Colonic mucosa (tissue), 4 donors: ENCODE measurements at regions not wholly inside any gene's neighbourhood (a gene's known extent, or its start where the extent isn't known, plus 50 kb on each side); places are given as distances from the start of the nearest gene placed in this dataset.
"Not testable (repeated sequence)": the region's sequence is repeated elsewhere in the genome, so short reads cannot be mapped to it uniquely, and the experiment has no call there.

Experiments
- DNase-seq: peaks from one replicate; pipeline ENCODE4 v3.0.0-alpha.2; 2020
- H3K27ac ChIP-seq: fragments of 200-600 bp; one replicate; pipeline ENCODE4 v1.8.0; 2021
- H3K27me3 ChIP-seq: fragments of 200-600 bp; one replicate; pipeline ENCODE4 v1.8.0; 2021
- H3K36me3 ChIP-seq: fragments of 200-600 bp; one replicate; pipeline ENCODE4 v1.8.0; 2021
- H3K4me1 ChIP-seq: fragments of 200-600 bp; one replicate; pipeline ENCODE4 v1.8.0; 2021; ENCODE audit warnings: mild to moderate bottlenecking
- H3K4me3 ChIP-seq: fragments of 200-600 bp; one replicate; pipeline ENCODE4 v1.8.0; 2021
- H3K9ac ChIP-seq, 2 donors: one replicate each; pipeline ENCODE4 v1.7.0; 2013; ENCODE audit warnings: control low read depth in 2 of 2, low read depth in 2 of 2, low read length in 2 of 2
- H3K9me3 ChIP-seq: fragments of 200-600 bp; one replicate; pipeline ENCODE4 v1.8.0; 2021
- CTCF ChIP-seq: fragments of 200-600 bp; IDR thresholded peaks from one replicate; pipeline ENCODE4 v1.8.0; 2022; ENCODE audit warnings: antibody characterized with exemption, mild to moderate bottlenecking
- intact Hi-C: fragments of 100-400 bp; cut with DNase I; formaldehyde crosslinking; loops from one replicate; pipeline ENCODE4 v1.14.1; 2022
- donor health status: healthy.
- donor health status: DM: no; HTN: no; CAD: no.
- donor health status: DM: no; HTN: no; CAD: no.

- H3K27ac ChIP-seq: no peak overlapping the region
- DNase-seq: no peak
- H3K36me3 ChIP-seq: no peaks in the 10 kb centered on the region
- no peak overlapping the region for H3K9ac ChIP-seq
- TF ChIP-seq CTCF: no peak
- no peaks in the 10 kb centered on the region for H3K27me3 ChIP-seq
- no peaks in the 10 kb centered on the region for H3K4me1 ChIP-seq
- intact Hi-C loops: no loop called here
- H3K9me3 ChIP-seq: no peaks in the 10 kb centered on the region
- no peak overlapping the region for H3K4me3 ChIP-seq
Measured at GRCh38 chr10:33652870-33653269, 318.4 kb upstream of the NRP1 start.

- H3K36me3 ChIP-seq, H3K9ac ChIP-seq, H3K27ac ChIP-seq, DNase-seq, H3K27me3 ChIP-seq, H3K4me1 ChIP-seq, H3K9me3 ChIP-seq, intact Hi-C loops, H3K4me3 ChIP-seq: not testable (repeated sequence)
Measured at GRCh38 chr10:33650131-33650530, 315.7 kb upstream of the NRP1 start.

- intact Hi-C loops: no loop called here
- Histone ChIP-seq H3K4me3 (no peak overlapping the region), H3K4me1 (no peaks in the 10 kb centered on the region), H3K36me3 (no peaks in the 10 kb centered on the region), H3K9ac (no peak overlapping the region), H3K9me3 (no peaks in the 10 kb centered on the region), H3K27me3 (no peaks in the 10 kb centered on the region), H3K27ac (no peak overlapping the region)
- no peak for TF ChIP-seq CTCF
- DNase-seq: no peak
Measured at GRCh38 chr10:33643042-33643441, 308.6 kb upstream of the NRP1 start.

GRCh38 chr10:33638891-33639290 lies 304.4 kb upstream of the NRP1 start:
- Histone ChIP-seq H3K9me3 (no peaks in the 10 kb centered on the region), H3K9ac (no peak overlapping the region), H3K36me3 (no peaks in the 10 kb centered on the region), H3K27ac (no peak overlapping the region), H3K27me3 (no peaks in the 10 kb centered on the region), H3K4me1 (no peaks in the 10 kb centered on the region), H3K4me3 (no peak overlapping the region)
- no peak for DNase-seq
- TF ChIP-seq CTCF: no peak
- intact Hi-C loops: no loop called here

GRCh38 chr10:33638374-33638773 lies 303.9 kb upstream of the NRP1 start:
- Histone ChIP-seq H3K4me1 (no peaks in the 10 kb centered on the region), H3K9ac (no peak overlapping the region), H3K27me3 (no peaks in the 10 kb centered on the region), H3K4me3 (no peak overlapping the region), H3K27ac (no peak overlapping the region), H3K9me3 (no peaks in the 10 kb centered on the region), H3K36me3 (no peaks in the 10 kb centered on the region)
- no peak for DNase-seq
- intact Hi-C loops: no loop called here
- TF ChIP-seq CTCF: no peak

GRCh38 chr10:33635967-33636515 lies 301.6 kb upstream of the NRP1 start:
- Histone ChIP-seq H3K9ac (no peak overlapping the region), H3K4me3 (no peak overlapping the region), H3K36me3 (no peaks in the 10 kb centered on the region), H3K27me3 (no peaks in the 10 kb centered on the region), H3K27ac (no peak overlapping the region), H3K4me1 (no peaks in the 10 kb centered on the region), H3K9me3 (no peaks in the 10 kb centered on the region)
- no peak for DNase-seq
- no peak for TF ChIP-seq CTCF
- intact Hi-C loops: no loop called here
